DND-41 (cell line): ENCODE measurements at regions not wholly inside any gene's neighbourhood (a gene's known extent, or its start where the extent isn't known, plus 50 kb on each side); places are given as distances from the start of the nearest gene placed in this dataset.

Experiments used
- CTCF ChIP-seq: IDR thresholded peaks from 2 replicates; pipeline ENCODE4 v1.5.1; 2012; ENCODE audit warnings: borderline replicate concordance, low read length, moderate library complexity, mild to moderate bottlenecking; ENCODE audit not compliant: poor library complexity, severe bottlenecking; ENCODE audit errors: extremely low read depth
- EZH2 ChIP-seq: IDR thresholded peaks from 3 replicates; pipeline ENCODE4 v1.6.1; 2012; ENCODE audit warnings: borderline replicate concordance, low read depth, mild to moderate bottlenecking, moderate library complexity, low read length, inconsistent platforms; ENCODE audit not compliant: severe bottlenecking

DNA sequence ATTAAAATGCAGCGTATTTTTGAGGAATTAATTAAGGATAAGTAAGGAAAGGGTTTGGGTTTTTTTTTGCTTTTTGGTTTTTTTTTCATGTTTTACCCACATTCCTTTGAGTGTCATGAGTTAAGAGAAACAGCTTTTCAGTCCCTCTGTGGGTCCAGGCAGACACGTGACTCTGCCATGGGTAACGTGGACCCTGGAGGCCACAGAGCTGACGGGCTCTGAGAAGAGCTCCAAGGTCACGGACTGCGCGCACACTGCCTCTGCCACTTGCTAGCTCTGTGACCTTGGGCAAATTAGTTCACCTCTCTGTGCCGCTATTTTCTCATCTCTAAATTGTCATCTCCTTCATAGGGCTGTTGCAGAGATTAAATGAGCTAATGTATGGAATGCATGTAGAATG, 588.2 kb upstream of the CDH11 start:
- no peak for TF ChIP-seq CTCF
- no peak for TF ChIP-seq EZH2
